ENCODE measurements at regions not wholly inside any gene's neighbourhood (a gene's known extent, or its start where the extent isn't known, plus 50 kb on each side); places are given as distances from the start of the nearest gene placed in this dataset.

GRCh38 chr5:89597878-89598277 lies 714.9 kb upstream of the MEF2C start:
- Histone ChIP-seq H3K4me1 (ENCODE audit: control insufficient read depth, insufficient read depth, low read length) (no peaks in the 10 kb centered on the region), H2BK5ac (ENCODE audit: low read depth, low read length, poor library complexity, severe bottlenecking) (no peak overlapping the region), H3K27ac (ENCODE audit: insufficient read depth, low read length) (no peak overlapping the region), H3K79me1 (ENCODE audit: low read depth in 1 of 2, low read length in 2 of 2) (no peaks in the 10 kb centered on the region), H3K14ac (replicated peaks; ENCODE audit: low read depth, low read length) (no peak overlapping the region), H3K27me3 (ENCODE audit: control insufficient read depth, insufficient read depth, low read length) (no peaks in the 10 kb centered on the region), H2AK5ac (ENCODE audit: low read depth, low read length) (no peak overlapping the region), H3K9me1 (ENCODE audit: insufficient read depth, low read length) (no peaks in the 10 kb centered on the region), H2BK15ac (ENCODE audit: low read depth, low read length) (no peak overlapping the region), H2AK9ac (replicated peaks; ENCODE audit: low read depth, low read length, poor library complexity) (no peak overlapping the region), H3K56ac (ENCODE audit: extremely low read depth, insufficient read depth, low read length) (no peak overlapping the region), H4K91ac (ENCODE audit: insufficient read depth, low read depth, low read length) (no peak overlapping the region), H2AFZ (replicated peaks; ENCODE audit: low read length, poor library complexity) (no peak overlapping the region), H4K20me1 (ENCODE audit: insufficient read depth, low read length) (no peaks in the 10 kb centered on the region), H2BK120ac (ENCODE audit: low read depth, low read length) (no peak overlapping the region), H4K5ac (ENCODE audit: low read depth, low read length) (no peak overlapping the region), H2BK20ac (ENCODE audit: low read depth, low read length) (no peak overlapping the region), H3K36me3 (ENCODE audit: control insufficient read depth, insufficient read depth, low read length) (no peaks in the 10 kb centered on the region), H3K9ac (ENCODE audit: low read depth, low read length) (no peak overlapping the region), H3K18ac (ENCODE audit: low read depth, low read length) (no peak overlapping the region), H4K8ac (ENCODE audit: low read depth in 2 of 2, low read length in 2 of 2) (no peak overlapping the region), H3K4ac (ENCODE audit: low read depth, low read length) (no peak overlapping the region), H3K4me2 (ENCODE audit: low read depth, low read length) (no peak overlapping the region), H3K23ac (ENCODE audit: low read depth, low read length) (no peak overlapping the region), H3K9me3 (ENCODE audit: control insufficient read depth, insufficient read depth, low read length) (no peaks in the 10 kb centered on the region), H3K4me3 (ENCODE audit: insufficient read depth, low read depth, low read length) (no peak overlapping the region)
- dilution Hi-C loops (cut with HindIII; ENCODE audit: low sequenced_read_pairs, unreplicated experiment) (no loop called here), in situ Hi-C loops (cut with MboI; ENCODE audit: low sequenced_read_pairs) (no loop called here), intact Hi-C loops (cut with micrococcal nuclease) (no loop called here)
- ATAC-seq (ENCODE audit: low read depth), result no peak
- no peak for DNase-seq
- no TSS peak for BruUV-seq (replicated peaks)
- TF ChIP-seq BHLHE40 (IDR thresholded peaks at IDR 0.05; ENCODE audit: low read depth, low read length), result no peak
- TF ChIP-seq CEBPB (IDR thresholded peaks at IDR 0.05; ENCODE audit: low read depth, low read length), result no peak
- no peak for TF ChIP-seq USF2 (IDR thresholded peaks at IDR 0.05; ENCODE audit: low read depth, low read length)
- no peak for TF ChIP-seq CHD1 (IDR thresholded peaks at IDR 0.05; ENCODE audit: low read depth, low read length)
- ChIA-PET CTCF (no interaction called here), POLR2A (ENCODE audit: unreplicated experiment) (no interaction called here)
- no CpG with 5 or more reads among the region's 1 CpG for WGBS, 2 experiments (ENCODE audit: extremely low coverage in 2 of 2, insufficient read length in 1 of 2)
